HG02852 (cell line): ENCODE measurements at regions not wholly inside any gene's neighbourhood (a gene's known extent, or its start where the extent isn't known, plus 50 kb on each side); places are given as distances from the start of the nearest gene placed in this dataset.

Source experiments
- ATAC-seq: cut with Tn5 transposase; IDR thresholded peaks from one replicate; pipeline ENCODE4 v1.9.1; 2021; ENCODE audit warnings: mild to moderate bottlenecking, moderate library complexity; ENCODE audit not compliant: unreplicated experiment

GRCh38 chr22:47445716-47446290, 683.4 kb downstream of the TBC1D22A start:
- no peak for ATAC-seq

- no peak for ATAC-seq
Observed at GRCh38 chr22:47445212-47445611, 682.8 kb downstream of the TBC1D22A start.

- no peak for ATAC-seq
Observed at GRCh38 chr22:47444746-47445065, 682.3 kb downstream of the TBC1D22A start.

GRCh38 chr22:47443836-47444745, 681.6 kb downstream of the TBC1D22A start:
- no peak for ATAC-seq

- no peak for ATAC-seq
Observed at GRCh38 chr22:47442821-47443220, 680.4 kb downstream of the TBC1D22A start.

GRCh38 chr22:47439643-47440265, 677.3 kb downstream of the TBC1D22A start:
- ATAC-seq = no peak

GRCh38 chr22:47437636-47438035, 675.2 kb downstream of the TBC1D22A start:
- no peak for ATAC-seq

- no peak for ATAC-seq
Observed at GRCh38 chr22:47437110-47437509, 674.7 kb downstream of the TBC1D22A start.

GRCh38 chr22:47435826-47436225, 673.4 kb downstream of the TBC1D22A start:
- no peak for ATAC-seq

GRCh38 chr22:47435204-47435487, 672.7 kb downstream of the TBC1D22A start:
- ATAC-seq = no peak

- no peak for ATAC-seq
Observed at GRCh38 chr22:47434336-47435203, 672.1 kb downstream of the TBC1D22A start.

- no peak for ATAC-seq
Observed at GRCh38 chr22:47433627-47434026, 671.2 kb downstream of the TBC1D22A start.

GRCh38 chr22:47432683-47433082, 670.2 kb downstream of the TBC1D22A start:
- ATAC-seq = no peak

- ATAC-seq = no peak
Observed at GRCh38 chr22:47423861-47424820, 661.7 kb downstream of the TBC1D22A start.

GRCh38 chr22:47423266-47423665, 660.8 kb downstream of the TBC1D22A start:
- no peak for ATAC-seq

- ATAC-seq = no peak
Observed at GRCh38 chr22:47422736-47423135, 660.3 kb downstream of the TBC1D22A start.

GRCh38 chr22:47421846-47422245, 659.4 kb downstream of the TBC1D22A start:
- ATAC-seq = no peak

- ATAC-seq = no peak
Observed at GRCh38 chr22:47420211-47420610, 657.8 kb downstream of the TBC1D22A start.

- no peak for ATAC-seq
Observed at GRCh38 chr22:47419239-47419638, 656.8 kb downstream of the TBC1D22A start.

GRCh38 chr22:47417699-47418098, 655.2 kb downstream of the TBC1D22A start:
- no peak for ATAC-seq
